GF-D8 (cell line): ENCODE measurements at regions not wholly inside any gene's neighbourhood (a gene's known extent, or its start where the extent isn't known, plus 50 kb on each side); places are given as distances from the start of the nearest gene placed in this dataset.
"Not testable (repeated sequence)": the region's sequence is repeated elsewhere in the genome, so short reads cannot be mapped to it uniquely, and the experiment has no call there.

Source experiments
- DNase-seq: peaks from one replicate; lab custom pipeline; 2025; lab: John Stamatoyannopoulos, UW

DNA sequence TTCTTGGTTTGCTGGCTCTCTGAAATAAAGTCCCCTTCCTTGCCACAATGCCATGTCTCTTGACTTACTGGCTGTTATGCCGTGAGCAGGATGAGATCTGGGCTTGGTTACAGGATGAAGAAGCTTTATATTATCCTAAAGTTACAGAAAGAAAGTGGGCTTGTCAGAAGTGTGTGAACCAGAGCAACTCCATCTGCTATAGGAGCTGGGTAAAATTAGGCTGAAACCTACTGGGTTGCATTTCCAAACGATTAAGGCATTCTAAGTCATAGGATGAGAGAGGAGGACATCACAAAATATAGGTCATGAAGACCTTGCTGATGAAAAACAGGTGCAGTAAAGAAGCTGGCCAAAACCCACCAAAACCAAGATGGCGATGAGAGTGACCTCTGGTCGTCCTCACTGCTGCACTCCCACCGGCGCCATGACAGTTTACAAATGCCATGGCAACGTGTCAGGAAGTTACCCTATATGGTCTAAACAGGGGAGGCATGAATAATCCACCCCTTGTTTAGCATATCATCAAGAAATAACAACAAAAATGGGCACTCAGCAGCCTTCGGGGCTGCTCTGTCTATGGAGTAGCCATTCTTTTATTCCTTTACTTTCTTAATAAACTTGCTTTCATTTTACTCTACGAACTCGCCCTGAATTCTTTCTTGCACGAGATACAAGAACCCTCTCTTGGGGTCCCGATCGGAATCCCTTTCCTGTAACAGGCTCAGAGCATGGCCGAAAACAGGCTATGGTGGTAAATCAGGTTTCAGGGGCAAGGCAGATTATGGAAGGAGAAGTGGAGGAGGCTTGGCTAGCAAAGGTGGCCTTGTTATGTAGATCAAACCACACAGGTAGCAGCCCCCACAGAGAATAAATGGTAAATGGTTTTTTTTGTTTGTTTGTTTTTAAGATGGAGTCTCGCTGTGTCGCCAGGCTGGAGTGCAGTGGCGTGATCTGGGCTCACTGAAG is 81.3 kb upstream of the C16orf82 start:
- DNase-seq, result no peak

DNA sequence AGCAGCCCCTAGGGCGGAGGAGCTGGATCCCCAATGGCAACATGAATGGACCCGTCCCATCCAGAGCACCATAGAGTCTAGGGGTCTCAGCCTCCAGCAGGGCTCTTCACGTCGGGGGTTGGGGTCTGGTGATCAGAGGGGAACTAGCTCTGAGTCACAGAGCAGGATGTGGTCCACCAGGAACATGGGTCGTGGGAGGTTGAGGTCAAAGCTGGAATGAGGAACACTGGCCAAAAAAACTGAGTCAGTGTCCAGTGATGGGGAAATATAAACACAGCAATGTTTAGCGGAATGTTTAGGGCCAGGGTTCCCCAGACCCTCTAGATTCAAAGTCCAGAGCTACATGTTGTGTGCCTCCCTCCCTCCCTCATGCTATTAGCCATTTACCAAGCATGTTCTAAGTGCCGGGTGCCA is 79.1 kb upstream of the C16orf82 start:
- no peak for DNase-seq

DNA sequence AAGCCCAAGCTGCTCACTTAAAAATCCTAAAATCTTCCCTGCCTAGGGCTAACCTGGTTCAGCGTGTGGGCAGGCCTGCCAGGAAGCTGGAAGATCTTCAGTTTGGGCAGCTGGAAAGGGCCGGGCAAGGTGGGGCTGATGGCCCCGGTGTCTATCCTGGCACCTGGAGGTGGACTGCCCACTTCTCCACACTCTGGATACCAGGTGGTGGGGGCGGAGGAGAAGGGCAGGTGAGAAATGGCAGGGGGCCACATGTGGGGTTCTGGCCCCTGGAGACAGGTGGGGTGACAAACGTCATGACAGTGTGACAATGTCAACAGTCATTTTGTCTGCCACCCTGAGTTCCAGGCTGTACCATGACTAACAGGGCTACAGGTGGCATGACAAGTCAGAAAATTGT is 78.5 kb upstream of the C16orf82 start:
- no peak for DNase-seq

DNA sequence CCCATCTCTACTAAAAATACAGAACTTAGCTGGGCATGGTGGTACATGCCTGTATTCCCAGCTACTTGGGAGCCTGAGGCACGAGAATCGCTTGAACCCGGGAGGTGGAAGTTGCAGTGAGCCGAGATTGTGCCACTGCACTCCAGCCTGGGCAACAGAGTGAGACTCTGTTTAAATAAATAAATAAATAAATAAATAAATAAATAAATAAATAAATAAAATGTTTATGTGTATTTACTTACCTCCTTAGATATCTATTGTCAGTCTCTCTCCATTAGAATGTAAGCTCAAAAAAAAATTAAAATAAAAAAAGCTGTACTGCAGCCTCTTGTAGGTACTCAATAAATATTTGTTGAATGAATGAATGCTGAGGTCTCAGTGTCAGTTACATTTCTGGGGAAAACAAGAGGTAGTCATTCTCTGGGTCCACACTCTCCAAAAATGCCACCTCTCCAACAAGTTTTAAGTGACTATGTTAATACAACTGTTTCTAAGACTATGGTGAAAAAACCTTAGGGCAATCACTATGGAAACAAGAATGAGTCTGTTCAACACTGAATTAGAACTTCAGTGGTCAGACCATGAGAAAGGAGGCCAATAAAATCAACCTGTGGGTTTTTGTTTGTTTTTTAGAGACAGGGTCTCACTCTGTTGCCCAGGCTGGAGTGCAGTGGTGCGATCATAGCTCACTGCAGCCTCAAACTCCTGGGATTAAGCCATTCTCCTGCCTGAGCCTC is 76.2 kb upstream of the C16orf82 start:
- not testable (repeated sequence) for DNase-seq

DNA sequence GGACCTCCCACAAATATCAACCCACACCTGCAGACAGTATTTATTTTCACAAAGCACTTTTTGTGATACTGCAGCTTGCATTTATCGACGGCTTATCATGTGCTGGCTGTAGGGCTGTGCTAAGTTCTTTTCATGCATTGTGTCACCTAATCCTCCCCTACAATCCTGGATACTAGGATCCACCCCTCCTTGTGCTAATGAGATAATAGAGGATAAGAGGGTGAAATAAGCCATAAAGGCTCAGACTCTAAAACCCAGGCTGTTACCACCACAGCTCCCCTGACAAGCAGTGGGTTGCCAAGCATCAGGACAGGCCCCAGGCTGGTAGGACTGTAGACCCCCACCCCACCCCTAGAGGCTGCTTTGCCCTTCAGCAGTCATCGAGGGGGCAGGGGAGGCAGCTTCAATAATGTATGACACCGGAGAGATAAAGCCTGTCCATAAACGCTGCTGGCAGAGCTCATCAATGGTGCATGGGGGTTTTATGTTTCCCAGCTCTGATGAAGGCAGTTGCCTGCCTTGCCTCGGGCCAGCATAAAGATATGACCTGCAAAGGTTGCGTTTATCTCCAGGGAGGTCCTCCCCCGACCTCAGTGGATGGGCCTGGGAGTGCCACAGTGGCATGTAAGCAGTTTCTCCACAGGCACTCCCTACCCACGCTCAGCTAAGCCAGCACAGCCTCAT is 73.9 kb upstream of the C16orf82 start:
- DNase-seq, result no peak

DNA sequence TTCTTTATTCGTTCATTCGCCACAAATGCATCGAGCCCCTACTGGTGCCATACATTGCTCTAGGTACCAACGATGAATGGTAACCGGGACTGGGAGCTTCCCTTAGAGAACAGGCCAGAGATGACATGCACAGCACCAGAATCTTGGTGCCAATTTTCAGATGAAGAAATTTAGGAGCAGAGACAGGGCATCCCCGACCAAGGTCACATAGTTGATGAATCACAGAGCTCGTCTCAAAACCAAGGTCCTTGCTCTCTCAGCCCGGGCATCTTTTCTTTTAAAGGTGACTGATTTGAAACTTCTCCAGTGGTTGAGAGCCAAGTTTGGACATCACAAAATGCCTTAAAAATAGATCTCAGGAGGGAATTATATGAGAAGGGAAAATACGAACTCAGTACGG is 73.2 kb upstream of the C16orf82 start:
- no peak for DNase-seq

DNA sequence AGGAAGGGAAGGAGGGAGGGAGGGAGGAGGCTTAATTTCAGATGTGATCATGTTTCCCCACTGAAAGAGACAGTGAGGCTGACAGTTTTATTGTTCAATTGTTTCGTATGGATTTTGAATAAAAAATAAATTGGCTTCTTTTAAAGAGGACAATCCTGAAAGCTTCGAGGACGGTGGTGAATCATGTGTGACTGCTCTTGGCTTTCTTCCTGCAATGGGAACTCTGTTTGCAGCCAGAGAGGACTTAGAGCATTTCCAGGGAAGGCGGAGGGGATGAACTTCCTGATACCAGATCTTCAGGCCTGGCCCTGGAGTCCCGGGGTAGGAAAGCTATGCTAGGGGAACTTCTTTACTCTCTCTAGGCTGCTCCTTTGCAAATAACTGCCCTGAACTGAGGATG is 72.8 kb upstream of the C16orf82 start:
- no peak for DNase-seq

DNA sequence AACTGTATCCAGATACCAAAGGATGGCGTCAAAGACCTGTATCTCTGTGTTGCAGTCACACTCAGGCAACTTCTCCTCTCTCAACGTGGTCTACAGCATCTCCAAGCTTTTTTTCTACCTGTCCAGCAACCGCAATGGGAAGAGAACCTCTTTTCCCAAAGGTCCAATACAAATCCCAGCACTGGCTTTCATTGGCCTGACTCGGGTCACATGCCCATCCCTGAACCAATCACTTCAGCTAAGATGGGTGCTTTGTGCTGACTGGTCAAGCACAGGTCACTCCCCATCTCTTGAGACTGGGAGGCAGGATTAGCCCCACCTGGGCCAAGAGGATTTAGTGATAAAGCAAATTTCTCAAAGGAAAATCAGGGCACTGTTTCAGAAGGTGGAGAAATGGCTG is 71.2 kb upstream of the C16orf82 start:
- DNase-seq, result no peak

DNA sequence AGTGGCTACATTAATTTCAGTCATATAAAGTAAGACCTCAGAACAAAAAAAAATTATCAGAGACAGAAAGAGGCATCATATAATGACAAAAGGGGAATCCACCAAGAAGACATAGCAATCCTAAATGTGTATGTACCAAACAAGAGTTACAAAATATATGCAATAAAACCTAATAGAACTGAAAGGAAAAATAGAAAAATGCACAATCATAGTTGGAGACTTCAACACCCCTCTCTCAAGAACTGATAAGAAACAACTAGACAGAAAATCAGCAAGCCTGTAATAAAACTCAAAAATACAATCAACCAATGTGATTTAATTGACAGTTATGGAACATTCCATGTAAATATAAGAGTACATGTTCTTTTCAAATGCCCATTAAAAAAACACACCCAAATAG is 61.3 kb upstream of the C16orf82 start:
- DNase-seq, result no peak
